ENCODE measurements at regions not wholly inside any gene's neighbourhood (a gene's known extent, or its start where the extent isn't known, plus 50 kb on each side); places are given as distances from the start of the nearest gene placed in this dataset.
"Not testable (repeated sequence)": the region's sequence is repeated elsewhere in the genome, so short reads cannot be mapped to it uniquely, and the experiment has no call there.

GRCh38 chr11:86874304-86875056, 74.1 kb downstream of the PRSS23 start:
- no peak for DNase-seq (ENCODE audit: low read depth)
- H3K4me3 ChIP-seq (ENCODE audit: low read depth, low read length), result no peak overlapping the region
- no peak for TF ChIP-seq CTCF (IDR thresholded peaks at IDR 0.05; ENCODE audit: control insufficient read depth, extremely low read depth, insufficient read depth)

- no peak for TF ChIP-seq CTCF (IDR thresholded peaks at IDR 0.05; ENCODE audit: control insufficient read depth, extremely low read depth, insufficient read depth)
- H3K4me3 ChIP-seq (ENCODE audit: low read depth, low read length), result no peak overlapping the region
- no peak for DNase-seq (ENCODE audit: low read depth)
These were observed 76.4 kb downstream of the PRSS23 start for GRCh38 chr11:86876716-86877234.

GRCh38 chr11:86877503-86877902, 77.2 kb downstream of the PRSS23 start:
- DNase-seq (ENCODE audit: low read depth), result no peak
- TF ChIP-seq CTCF (IDR thresholded peaks at IDR 0.05; ENCODE audit: control insufficient read depth, extremely low read depth, insufficient read depth), result no peak
- no peak overlapping the region for H3K4me3 ChIP-seq (ENCODE audit: low read depth, low read length)

GRCh38 chr11:86879241-86879640, 76.0 kb downstream of the FZD4 start:
- DNase-seq (ENCODE audit: low read depth); H3K4me3 ChIP-seq (ENCODE audit: low read depth, low read length): not testable (repeated sequence)

- DNase-seq (ENCODE audit: low read depth), result no peak
- TF ChIP-seq CTCF (IDR thresholded peaks at IDR 0.05; ENCODE audit: control insufficient read depth, extremely low read depth, insufficient read depth), result no peak
These were observed 69.9 kb downstream of the FZD4 start for GRCh38 chr11:86885311-86885710.

GRCh38 chr11:86888164-86889000, 66.8 kb downstream of the FZD4 start:
- TF ChIP-seq CTCF (IDR thresholded peaks at IDR 0.05; ENCODE audit: control insufficient read depth, extremely low read depth, insufficient read depth), result no peak
- H3K4me3 ChIP-seq (ENCODE audit: low read depth, low read length), result no peak overlapping the region
- DNase-seq (ENCODE audit: low read depth), result no peak

More at GRCh38 chr11:86885311-86885710, 69.9 kb downstream of the FZD4 start:
- no peak overlapping the region for H3K4me3 ChIP-seq (ENCODE audit: low read depth, low read length)

GRCh38 chr11:86889001-86889341, 66.2 kb downstream of the FZD4 start:
- DNase-seq (ENCODE audit: low read depth), result no peak
- TF ChIP-seq CTCF (IDR thresholded peaks at IDR 0.05; ENCODE audit: control insufficient read depth, extremely low read depth, insufficient read depth), result no peak
- no peak overlapping the region for H3K4me3 ChIP-seq (ENCODE audit: low read depth, low read length)
